HG03135 (cell line): ENCODE measurements at regions not wholly inside any gene's neighbourhood (a gene's known extent, or its start where the extent isn't known, plus 50 kb on each side); places are given as distances from the start of the nearest gene placed in this dataset.
"Not testable (repeated sequence)": the region's sequence is repeated elsewhere in the genome, so short reads cannot be mapped to it uniquely, and the experiment has no call there.

Source experiments
- ATAC-seq: cut with Tn5 transposase; IDR thresholded peaks from one replicate; pipeline ENCODE4 v1.9.1; 2021; ENCODE audit warnings: mild to moderate bottlenecking, moderate library complexity; ENCODE audit not compliant: unreplicated experiment

- ATAC-seq = no peak
Measured at GRCh38 chr6:130494729-130495128, 128.9 kb downstream of the TMEM200A start.

GRCh38 chr6:130500693-130501092, 134.9 kb downstream of the TMEM200A start:
- no peak for ATAC-seq

GRCh38 chr6:130503146-130503545, 137.3 kb downstream of the TMEM200A start:
- ATAC-seq = no peak

DNA sequence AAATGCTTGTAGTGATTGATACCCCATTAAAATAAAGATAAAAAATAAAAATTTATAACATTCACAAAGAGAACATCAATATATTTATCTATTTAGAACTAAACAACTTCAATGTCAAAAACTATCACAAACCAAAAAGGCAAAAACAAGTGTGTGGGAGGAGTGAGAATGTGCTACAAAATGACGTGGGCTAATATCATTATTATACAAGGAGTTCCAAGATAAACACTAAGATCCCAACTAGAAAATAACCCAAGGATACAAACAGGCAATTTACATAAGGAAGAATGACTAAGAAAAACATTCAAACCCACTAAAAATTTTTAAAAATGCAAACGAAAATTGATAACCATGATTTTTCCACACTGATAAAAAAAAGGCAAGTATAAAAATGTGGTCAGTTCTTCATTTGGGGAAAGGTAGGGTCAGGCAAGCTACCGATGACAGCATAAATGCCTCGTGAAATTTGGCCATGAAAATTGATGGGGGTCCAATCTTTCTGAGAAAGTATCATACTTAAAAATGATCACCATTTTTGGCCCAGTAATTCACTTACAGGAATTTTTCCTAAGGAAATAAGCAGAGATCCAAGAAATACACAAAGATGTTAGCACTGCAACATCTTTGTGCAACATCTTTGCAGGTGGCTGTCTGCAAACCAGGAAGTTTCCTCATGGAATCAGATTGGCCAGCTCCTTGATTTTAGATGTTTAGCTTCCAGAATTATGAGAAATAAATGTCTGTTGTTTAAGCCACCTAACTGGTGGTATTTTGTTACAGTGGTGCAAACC, 140.2 kb downstream of the TMEM200A start:
- ATAC-seq = no peak

- ATAC-seq = not testable (repeated sequence)
Measured at GRCh38 chr6:130507005-130507665, 141.3 kb downstream of the TMEM200A start.

GRCh38 chr6:130507666-130508028, 141.8 kb downstream of the TMEM200A start:
- ATAC-seq = no peak

DNA sequence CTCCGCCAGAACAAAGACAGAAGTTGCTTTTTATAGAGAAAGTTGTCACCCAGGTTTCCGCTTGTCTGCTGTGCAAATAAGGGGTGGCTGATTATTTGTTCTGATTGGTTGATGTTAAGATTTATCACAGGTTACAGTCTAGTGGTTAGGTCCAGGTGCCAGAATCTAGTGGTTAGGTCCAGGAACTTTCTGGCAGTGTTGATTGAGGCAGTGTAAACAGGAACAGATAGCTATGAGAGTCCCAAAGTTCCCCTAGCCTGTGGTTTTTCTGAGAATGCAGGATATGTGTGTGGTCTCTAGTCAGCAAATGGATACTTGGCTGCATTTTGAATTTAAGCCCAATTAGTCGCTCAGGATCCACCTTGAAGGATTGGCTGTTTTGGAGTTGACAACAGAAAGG, 148.0 kb downstream of the TMEM200A start:
- peak; percentile 60 for ATAC-seq

GRCh38 chr6:130514712-130515111, 148.9 kb downstream of the TMEM200A start:
- ATAC-seq = no peak

GRCh38 chr6:130515306-130515705, 149.5 kb downstream of the TMEM200A start:
- no peak for ATAC-seq

- no peak for ATAC-seq
Measured at GRCh38 chr6:130516604-130517003, 150.8 kb downstream of the TMEM200A start.

GRCh38 chr6:130517444-130517931, 151.7 kb downstream of the TMEM200A start:
- peak; percentile 82 for ATAC-seq

DNA sequence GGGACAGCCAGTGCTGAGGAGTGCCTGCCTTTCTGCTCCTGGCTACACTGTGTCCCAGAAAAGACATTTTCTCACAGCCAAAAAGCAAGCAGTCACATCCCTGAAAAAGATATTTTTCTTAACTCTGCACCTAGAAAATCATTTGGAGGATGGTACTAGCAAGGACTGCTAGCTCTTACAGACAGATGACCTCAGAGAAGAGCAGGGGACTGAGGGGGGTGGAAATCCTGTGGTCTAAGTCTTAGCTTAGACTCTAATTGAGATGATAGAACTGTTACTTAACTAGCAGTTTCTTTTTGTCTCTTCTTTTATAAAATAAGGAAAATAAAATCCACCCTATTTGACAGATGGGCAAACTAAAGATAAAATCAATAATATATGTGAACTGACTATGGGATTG, 152.8 kb downstream of the TMEM200A start:
- no peak for ATAC-seq

DNA sequence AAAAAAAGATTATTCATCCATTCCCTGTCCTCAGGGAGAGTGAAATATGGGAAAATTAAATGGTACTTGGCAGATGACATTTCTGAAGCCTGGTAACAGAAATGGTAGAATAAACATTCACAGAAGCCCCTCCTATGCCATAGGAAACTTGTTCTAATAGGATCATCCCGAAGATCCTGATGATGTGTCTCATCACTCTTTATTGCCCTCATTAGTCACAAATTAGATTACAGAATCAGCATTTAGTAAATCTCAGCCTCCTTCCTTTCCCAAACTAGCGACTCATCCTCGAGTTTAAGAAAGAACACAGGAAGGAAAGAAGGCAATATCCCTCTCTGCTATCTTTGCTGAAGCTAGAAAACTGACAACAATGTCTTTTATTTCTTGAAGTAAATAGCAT, 154.4 kb downstream of the TMEM200A start:
- no peak for ATAC-seq

GRCh38 chr6:130520801-130521200, 155.0 kb downstream of the TMEM200A start:
- ATAC-seq = no peak

DNA sequence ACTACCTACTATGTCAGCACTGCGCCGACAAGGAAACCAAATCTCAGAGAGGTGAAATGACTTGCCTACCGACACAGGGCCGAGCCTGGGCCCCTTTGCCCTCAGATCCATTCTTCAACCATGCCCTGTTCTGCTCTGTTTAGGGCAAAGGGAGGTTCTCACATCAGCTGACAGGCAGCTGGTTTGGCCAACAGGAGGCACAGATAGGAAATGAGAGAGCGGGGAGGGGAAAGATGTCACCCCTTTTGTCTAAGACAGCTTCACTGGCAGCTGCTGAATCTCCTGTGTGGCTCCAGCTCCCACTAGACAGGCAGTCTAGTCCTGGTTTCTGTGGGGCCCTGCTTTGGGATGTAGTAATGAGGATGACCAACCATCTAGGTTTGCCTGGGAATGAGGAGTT, 158.7 kb downstream of the TMEM200A start:
- ATAC-seq = no peak

DNA sequence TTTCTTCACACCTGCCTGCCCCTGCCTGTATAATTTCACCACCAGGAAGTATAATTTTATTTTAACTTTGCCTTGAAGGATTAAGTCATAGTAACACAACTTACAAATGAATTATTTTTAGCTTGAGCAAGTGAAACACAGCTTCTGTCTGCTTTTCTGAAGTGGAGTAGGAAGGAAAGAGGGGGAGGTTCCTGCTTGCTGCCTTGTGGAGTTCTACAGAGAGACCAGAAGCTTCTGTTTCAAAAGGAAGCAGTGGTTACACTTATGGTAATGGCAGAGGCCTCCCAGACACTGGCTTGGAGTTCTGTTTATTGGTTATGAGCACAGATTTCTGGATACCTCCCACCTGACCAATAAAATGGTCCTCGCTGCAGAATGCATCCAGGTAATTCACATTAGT, 159.6 kb downstream of the TMEM200A start:
- ATAC-seq = no peak

DNA sequence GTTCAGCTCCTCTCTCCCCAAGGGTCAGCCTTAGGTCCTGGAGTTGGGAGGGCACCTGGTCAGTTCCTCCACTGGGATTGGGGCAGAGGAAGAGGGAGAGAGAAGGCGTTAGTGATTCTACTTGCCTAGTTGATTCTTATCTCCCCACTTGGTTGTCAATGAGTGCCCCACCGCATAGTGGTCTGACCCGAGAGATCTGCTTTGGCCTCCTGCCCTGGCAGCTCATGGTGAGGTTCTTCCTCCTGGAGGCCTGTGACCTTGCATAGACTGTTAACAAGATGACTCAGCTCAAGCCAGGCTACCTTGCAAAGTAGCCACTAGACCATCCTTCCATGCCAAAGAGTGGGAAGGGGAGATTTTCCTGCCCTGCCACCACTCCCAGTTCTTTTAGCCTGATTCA, 160.6 kb downstream of the TMEM200A start:
- ATAC-seq = no peak

- no peak for ATAC-seq
Measured at GRCh38 chr6:130527173-130527572, 161.4 kb downstream of the TMEM200A start.

- no peak for ATAC-seq
Measured at GRCh38 chr6:130529569-130530149, 163.8 kb downstream of the TMEM200A start.

DNA sequence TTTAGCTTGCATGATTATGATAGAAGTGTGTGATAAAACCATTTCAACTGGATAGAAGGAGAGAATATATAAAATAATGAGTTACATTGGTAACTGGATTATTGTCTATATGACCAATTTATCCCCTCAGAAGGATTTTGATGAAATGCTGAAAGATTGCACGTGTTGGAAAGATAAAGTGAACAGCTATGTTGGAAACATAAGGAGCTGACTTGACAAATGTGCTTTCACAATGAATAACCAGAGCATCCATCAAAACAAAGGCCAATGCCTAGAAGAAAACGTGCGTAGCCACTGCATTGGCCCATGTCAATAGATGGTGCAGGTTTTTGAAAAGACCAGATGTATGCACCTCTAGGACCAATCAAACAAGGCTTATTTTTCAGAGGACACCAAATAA, 168.8 kb downstream of the TMEM200A start:
- ATAC-seq = no peak

GRCh38 chr6:130535242-130535641, 169.4 kb downstream of the TMEM200A start:
- no peak for ATAC-seq

GRCh38 chr6:130537447-130537846, 171.6 kb downstream of the TMEM200A start:
- no peak for ATAC-seq
